HG03571 (cell line): ENCODE measurements at regions not wholly inside any gene's neighbourhood (a gene's known extent, or its start where the extent isn't known, plus 50 kb on each side); places are given as distances from the start of the nearest gene placed in this dataset.
"Not testable (repeated sequence)": the region's sequence is repeated elsewhere in the genome, so short reads cannot be mapped to it uniquely, and the experiment has no call there.

Experiments used
- ATAC-seq: cut with Tn5 transposase; IDR thresholded peaks from one replicate; pipeline ENCODE4 v1.9.1; 2021; ENCODE audit not compliant: unreplicated experiment

DNA sequence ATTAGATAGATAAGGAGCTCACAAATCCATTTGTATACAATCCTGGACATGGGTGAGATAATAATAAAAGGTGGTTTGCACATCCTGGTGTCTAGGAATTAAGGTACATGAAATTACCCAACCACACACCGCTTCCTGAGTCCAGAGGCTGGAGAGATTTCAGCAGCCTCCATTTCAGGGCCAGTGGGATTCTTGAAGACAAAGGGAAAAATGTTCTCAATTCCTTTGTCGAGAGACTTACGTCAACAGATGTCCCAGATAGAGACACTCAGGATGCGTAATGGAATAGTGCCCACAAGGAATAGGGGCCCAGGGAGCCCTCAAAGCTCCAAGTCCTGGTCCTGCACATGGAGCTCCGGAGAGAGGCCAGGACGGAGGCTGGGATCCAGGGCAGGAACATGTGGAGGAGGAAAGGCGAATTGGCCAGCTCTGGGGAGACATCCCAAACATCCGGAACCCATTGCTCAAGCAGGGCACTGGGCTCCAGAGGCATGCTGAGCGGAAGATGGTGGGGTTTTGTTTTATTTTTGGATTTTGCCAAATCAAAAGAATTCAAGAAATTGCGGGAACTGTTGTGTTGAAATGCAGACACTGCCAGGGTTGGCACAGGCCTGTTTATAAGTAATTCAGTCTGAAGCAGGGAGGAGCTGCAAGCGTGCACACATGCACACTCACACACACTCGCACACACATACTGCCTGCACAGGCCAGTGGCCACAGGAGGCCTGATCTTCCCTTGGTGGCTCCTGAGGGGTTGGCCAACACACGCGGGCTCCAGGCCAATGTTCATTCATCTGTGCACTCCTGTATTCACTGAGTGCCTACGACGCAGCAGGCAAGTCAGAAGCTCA, 97.2 kb downstream of the NOG start:
- ATAC-seq = no peak

DNA sequence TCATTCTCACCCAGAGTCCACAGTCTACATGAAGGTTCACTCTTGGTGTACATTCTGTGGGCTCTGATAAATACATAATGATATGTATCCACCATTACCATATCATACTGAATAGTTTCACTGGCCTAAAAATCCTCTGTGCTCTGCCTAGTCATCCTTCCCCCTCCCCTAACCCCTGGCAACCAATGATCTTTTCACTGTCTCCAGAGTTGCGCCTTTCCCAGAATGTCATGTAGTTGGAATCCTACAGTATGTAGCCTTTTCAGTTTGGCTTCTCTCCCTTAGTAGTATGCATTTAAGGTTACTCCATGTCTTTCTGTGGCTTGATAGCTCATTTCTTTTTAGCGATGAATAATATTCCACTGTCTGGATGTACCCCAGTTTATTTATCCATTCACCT, 101.3 kb downstream of the NOG start:
- ATAC-seq = no peak

DNA sequence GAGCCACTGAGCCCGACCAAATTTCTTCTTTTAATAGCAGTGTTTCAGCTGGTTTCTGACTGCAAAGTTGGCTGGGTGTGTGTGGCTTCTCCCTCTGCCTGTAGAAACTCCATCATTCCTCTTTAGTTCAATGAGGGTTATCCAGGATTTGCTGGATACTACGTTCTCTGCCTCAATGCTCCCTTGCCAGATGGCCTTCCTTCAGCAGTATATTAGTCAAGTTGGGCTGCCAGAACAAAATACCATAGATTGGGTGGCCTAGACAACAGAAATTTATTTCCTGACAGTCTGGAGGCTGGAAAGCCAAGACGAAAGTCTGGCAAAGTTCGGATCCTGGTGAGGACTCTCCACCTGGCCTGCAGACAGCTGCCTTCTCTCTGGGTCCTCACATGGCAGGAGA, 103.7 kb downstream of the NOG start:
- ATAC-seq = no peak

DNA sequence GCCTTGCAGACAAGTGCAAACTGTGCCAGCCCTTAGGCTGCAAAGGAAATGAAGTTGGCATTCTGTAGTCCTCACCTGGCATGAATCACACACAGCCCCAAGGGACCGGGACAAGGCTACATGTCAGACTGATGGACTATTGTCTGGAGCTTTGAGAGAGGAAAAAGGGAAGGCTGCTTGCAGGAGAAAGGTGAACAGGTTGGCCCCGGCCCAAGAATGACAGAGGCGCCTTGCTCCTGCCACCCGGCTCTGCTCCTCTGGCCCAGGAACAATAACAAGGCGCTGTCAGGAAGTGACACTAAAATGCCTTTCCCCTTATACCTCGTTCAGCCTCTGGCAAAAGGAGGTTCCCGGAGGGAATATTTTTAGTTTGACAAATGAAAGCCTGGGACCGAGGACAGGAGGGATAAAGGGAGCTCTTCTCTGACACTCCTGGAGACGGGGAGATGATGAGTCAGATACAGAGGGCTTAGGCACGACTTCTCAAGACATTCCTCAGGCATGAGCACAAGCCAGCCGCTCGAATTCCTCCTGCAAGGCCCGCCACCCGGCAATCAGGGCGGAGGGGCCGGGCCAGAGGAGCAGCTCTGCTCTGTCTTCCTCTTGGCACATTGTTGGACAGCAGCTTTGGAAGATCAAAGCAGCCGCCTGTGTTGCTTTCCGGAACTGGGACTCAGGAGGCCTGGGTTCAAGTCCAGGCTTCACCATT, 105.8 kb downstream of the NOG start:
- ATAC-seq = no peak

DNA sequence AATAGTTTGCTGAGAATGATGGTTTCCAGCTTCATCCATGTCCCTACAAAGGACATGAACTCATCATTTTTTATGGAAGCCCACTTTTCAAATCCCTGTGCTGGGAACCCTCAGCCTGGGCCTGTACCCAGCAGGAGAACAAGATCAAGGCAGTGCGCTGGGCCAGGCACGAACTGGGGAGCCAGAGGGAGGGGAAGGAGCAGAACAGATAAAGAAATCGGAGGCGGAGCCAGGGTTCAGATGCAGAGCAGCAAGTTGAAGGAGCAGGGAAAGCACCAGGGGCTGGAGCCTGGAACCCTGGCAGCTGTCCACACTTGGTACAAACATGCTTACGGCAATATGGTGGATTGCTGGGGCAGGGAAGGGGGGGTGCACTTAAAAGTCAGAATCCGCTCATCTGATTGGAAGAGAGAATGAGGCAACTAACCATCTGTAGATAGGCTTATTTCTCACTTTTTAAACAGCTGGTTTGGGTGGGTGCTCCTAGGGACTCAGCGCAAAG, 107.5 kb downstream of the NOG start:
- no peak for ATAC-seq

DNA sequence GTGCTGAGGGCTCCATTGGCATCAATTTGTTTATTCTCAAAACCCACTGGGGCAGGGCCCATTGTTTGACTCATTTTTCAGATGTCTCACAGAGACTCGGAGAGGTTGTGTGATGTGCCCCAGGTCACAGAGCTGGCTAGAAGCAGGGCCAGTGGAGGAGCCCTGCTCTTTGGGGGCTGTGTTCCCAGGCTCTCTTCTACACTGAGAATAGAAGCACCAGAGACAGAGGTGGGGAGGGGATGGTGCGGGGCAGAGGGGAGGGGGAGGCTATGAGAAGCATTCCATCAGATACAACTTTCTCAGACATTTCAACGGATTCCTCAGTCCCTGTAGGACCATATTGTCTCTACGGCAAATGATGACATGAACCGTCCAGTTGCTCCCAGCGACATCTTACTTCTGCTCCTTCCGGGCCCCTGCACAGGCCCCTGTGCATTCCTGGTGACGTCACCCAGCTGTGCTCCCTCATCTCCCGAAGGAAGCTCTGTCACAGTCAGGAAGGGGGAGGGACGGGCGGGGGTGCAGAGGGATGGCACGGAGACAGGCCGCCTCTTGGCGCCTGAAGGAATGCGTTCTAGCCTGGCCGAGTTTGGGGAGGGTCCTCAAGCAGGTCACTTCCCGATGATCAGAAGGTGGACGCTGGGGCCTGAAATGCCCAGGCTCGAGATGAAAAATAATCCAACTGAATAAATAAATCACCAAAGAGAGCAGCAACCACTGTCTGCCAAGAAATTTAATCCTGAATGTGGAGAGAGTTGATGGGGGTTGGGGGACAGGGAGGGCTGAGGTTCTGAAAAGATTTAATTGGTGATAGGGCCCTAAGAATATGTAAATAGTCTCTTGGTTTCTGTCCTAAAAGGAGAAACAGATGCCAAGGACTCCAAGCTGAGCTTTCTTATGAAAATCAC, 114.1 kb downstream of the NOG start:
- no peak for ATAC-seq

DNA sequence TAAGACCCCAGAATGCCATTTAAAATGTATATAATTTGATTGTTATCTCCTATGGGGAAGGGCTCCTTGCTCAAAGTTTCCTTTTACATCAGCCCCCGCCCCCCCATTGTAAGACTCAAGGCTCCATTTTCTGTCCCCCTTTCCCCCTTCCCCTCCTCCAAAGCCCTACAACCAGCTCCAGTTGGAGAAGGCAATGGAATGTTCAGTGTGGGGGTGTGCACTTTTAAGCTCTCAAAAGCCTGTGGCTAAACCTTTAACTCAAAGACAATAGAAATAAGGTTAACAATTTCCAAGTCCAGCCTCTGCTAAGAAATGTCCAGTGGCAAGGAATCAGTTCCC, 114.7 kb downstream of the NOG start:
- ATAC-seq = no peak

DNA sequence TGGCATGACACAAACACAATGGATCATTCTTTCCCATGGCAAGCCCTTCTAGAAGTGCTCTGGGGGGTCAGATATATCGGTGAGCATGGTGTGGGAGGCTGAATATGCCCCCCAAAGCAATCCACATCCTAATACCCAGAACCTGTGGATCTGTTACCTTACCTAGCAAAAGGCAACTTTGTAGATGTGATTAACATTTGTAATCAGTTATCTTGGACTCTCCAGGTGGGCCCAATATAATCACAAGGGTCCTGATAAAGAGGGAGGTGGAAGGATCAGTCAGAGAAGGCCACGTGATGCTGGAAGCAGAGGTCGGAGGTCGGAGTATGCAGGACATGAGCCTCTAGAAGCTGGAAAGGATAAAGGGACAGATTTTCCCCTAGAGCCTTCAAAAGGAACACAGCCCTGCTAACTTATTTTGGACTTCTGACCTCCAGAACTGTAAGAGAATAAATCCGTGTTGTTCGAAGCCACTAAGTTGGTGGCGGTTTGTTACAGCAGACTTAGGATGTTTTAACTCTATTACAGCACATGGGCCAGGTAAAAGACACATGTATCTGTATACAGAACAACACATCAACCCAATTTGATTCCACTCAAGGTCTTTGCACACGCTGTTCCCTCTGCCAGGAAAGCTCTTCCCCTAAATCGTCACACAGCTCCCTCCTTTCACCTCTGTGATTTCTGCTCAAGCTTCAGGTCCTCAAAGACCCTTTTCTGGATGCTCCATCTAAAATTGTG, 115.3 kb downstream of the NOG start:
- no peak for ATAC-seq

DNA sequence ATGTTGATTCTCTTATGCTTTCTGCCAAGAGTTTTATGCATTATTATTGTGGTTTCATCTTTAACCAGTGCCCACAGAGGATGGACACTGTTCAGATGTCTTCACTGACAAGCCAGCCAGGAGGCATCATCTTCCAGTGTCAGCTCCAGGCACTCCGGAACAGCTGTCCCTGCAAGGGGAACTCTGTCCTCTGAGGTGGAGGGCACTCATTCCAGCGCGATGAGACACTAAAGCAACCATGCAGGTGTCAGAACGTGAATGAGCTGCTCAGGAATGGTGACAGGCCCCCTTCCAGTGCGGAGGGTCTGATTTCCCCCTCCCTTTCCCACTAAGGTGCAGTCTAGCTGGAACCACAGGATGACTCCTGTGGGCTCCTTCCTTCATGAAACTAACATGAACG, 117.5 kb downstream of the NOG start:
- no peak for ATAC-seq

DNA sequence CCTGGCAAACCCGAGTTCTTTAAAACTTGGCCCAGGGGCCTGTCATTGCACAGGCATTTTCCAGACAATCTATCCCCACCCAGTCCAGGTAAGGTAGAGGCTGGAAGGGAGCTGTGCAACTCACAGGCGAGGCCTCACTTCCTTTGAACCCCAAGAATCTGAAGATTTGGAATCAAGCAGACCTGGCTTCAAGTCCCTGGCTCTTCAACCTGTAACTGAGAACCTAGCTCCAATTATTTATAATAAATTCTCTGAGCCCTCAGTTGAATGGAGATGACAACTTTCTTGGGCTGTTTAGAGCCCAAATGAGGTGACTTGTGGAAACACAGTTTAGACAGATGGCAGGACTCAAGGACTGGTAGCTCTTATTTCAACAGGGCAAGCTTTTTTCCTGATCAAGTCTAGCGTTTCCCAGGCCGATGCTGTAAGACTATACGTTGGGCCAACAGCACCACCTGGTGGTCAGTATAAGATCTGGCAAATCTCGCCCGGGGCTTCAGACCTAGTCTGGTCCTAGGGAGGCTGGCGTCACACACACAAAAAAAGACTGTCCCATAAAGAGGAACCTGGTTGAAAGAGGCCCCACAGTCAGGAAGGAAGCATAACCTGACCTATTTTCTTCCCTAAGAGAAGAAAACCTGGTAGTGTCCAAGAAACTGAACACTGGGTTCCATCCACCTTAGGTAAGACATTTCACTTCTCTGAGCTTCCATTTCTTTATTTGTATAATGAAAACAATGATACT, 117.9 kb downstream of the C17orf67 start:
- ATAC-seq = peak; percentile 92

DNA sequence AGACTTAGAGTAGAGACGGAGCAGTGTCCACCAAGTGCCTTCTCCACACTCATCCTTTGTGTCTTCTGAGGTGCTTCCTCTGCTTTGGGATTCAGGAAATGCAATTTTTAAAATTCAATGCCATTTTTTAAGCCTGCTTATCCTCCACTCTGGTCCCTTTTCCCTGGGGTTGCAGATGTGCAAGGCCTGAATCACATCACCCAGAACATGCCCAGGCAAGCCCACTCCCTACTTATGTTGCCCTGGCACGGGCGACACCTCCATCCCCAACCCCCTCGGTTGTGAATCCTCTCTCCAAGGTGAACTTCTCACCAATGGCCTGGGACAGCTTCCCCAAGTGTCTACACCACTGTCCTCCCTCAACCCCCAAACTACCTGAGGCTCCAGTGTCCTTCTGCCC, 116.2 kb downstream of the C17orf67 start:
- ATAC-seq = no peak

DNA sequence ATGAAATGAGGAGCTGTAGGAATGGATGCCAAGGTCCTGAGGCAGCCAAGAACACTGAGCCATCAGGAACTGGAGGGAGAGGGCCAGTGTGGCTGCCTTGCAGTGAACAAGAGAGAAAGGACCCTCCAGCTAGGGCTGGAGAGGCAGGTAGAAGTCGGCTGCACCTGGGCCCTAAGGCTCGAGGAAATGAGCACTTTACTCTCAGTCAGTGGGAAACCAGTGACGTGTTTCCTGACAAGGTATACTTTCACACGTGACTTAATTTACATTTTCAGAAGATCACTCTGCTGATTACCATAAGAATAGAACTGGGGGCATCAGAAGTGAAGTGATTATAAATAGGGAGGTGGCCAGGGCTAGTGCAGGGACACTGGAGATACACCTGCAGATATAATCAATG, 115.2 kb downstream of the C17orf67 start:
- no peak for ATAC-seq

DNA sequence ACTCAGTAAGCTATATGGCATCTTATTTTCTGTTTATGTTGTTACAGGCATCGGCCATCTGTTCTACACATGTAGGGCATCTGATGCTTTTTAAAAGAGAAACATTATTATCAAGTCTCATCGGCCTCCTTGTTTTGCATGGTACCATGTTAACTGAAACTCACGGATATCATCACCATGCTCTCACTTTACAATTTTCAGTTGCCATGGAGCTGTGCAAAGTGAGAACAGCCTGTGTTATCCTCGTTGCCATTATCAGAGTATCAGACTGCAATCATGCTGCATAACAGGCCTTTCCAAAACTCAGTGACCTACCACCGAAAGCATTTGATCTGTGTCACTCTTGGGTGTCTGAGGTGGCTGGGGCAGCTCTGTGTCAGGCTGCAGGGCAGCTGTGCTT, 110.3 kb downstream of the C17orf67 start:
- ATAC-seq = no peak

DNA sequence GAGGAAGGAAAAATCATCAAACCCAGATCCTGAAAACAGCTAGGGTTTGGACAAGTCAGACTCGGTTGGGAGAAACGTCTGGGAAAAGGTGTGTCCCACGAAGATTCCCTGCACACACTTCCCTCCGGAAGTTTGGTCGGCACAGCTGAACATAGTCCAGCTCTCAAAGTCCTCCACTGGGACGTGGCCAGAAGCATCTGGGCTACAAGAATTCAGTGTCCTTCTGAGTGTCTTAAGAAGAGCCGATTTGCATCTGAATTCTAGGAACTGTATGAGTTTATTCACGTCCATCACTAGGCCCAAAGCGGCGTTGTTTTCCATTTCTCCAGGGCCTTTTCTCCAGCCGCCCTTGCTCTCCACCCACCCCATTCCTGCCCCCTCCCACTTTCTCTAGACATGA, 109.1 kb downstream of the C17orf67 start:
- no peak for ATAC-seq

DNA sequence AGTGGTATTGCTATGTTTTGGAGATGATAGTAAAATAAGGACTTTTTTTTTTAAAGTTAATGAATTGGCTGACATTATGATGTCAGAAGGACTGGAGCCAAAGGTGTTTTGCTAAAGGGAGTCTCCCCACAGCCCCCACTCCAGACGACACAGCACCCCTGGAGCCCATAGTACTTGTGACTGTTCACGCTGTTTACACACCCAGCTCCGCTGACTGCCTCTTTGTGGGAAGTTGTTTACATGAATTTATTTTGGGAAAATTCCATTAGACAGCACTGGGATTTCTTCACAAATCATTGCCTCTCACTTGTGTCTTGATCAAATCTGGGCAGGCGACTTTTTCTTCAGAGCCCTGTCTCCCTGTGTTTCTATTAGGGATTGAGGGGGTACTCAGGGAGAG, 108.6 kb downstream of the C17orf67 start:
- ATAC-seq = no peak

DNA sequence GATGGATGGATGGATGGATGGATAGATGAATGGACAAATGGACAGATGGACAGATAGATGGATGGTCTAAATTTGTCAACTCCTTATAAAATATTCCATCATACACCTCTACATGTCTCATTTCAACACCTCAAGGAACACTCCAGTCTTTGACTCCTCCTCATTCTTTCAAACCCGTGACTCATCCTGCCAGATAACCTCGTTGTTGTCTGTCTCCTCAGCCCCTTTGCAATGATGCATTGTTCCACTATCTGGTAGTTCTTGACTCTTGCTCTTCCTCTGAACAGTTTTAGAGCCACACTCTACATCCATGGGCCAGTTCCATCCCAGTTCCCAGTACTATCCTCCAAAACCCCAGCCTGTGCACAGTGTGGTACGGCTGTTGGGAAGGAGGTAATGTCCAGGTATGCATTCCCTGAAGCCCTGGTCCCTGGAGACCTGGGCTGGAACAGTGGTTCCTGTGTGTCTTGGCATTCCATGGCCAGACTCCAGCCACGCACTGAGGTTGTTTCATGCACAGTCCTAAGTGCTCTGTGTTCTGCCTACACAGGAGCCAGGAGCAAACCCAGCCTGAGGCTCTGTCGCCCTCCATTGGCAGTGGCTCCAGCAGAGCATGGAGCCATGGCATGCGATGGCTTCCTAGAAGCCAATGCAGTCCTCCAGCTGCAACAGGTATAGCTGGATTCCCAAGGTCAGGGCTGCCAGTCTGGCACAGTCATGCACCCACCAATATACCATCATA, 105.7 kb downstream of the C17orf67 start:
- no peak for ATAC-seq

DNA sequence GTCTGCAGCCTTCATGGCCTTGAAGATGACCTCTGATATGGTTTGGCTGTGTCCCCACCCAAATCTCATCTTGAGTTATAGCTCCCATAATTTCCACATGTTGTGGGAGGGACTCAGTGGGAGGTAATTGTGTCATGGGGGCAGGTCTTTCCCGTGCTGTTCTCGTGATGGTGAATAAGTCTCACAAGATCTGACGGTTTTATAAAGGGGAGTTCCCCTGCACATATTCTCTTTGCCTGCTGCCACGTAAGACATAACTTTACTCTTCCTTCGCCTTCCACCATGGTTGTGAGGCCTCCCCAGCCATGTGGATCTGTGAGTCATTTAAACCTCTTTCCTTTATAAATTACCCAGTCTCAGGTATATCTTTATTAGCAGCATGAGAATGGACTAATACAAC, 102.6 kb downstream of the C17orf67 start:
- not testable (repeated sequence) for ATAC-seq

DNA sequence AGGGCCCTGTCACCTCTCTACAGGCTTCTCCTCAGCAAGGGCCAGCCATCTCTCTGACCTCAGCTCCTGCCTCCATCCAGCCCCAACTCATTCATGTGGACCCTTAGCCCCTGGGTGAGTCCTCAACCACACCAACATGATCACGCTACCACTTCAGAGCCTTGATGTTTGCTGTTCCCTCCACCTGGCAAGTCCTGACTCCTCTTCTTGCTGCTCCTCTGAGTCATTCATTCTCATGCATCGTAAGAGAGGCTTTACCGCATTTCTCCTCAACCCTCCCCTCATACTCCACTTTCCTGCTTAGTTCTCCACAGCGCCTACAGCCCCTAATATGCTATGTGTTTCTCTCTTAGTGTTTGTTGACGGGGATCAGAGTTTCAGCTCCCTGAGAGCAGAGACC, 99.9 kb downstream of the C17orf67 start:
- no peak for ATAC-seq

DNA sequence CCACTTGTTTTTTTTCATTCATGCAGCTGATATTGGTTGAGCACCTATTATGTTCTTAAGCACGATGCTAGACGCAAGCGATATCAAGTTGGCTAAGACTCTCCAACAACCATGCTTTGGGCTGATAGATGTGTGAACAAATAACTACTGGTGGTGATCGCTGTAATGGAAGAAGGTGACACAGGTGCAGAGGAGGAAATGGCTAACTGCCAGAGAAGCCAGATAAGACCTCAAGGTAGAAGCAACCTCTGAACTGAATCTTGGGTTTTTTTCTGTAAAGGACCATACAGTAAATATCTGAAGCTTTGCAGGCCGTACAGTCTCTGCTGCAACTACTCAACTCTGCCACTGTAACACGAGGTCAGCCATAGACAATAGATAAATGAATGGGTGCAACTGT, 97.9 kb downstream of the C17orf67 start:
- ATAC-seq = no peak
